ENCODE measurements at regions not wholly inside any gene's neighbourhood (a gene's known extent, or its start where the extent isn't known, plus 50 kb on each side); places are given as distances from the start of the nearest gene placed in this dataset.

- H3K4me3 Mint-ChIP-seq = no peak overlapping the region
- Histone ChIP-seq H2BK120ac (ENCODE audit: low read depth, low read length, poor library complexity, severe bottlenecking) (no peak overlapping the region), H3K79me2 (ENCODE audit: insufficient read depth, low read length) (no peaks in the 10 kb centered on the region), H4K5ac (ENCODE audit: insufficient read length, low read depth, low read length) (no peak overlapping the region), H3K56ac (ENCODE audit: insufficient read length, low read depth, low read length) (no peak overlapping the region), H3K18ac (ENCODE audit: insufficient read length, low read depth, low read length) (no peak overlapping the region), H2AK5ac (ENCODE audit: insufficient read length, low read length) (no peak overlapping the region), H4K91ac (ENCODE audit: insufficient read length, low read depth, low read length) (no peak overlapping the region), H2BK12ac (ENCODE audit: insufficient read length, low read depth, low read length) (no peak overlapping the region), H2BK15ac (ENCODE audit: low read depth, low read length) (no peak overlapping the region), H3K4me2 (ENCODE audit: insufficient read depth, insufficient read length, low read length) (no peak overlapping the region), H3K4ac (ENCODE audit: low read depth, low read length) (no peak overlapping the region), H3T11ph (ENCODE audit: low read length) (no peak overlapping the region), H3K9ac (ENCODE audit: extremely low read depth, insufficient read length, low read length) (no peak overlapping the region), H3K23ac (ENCODE audit: insufficient read length, low read depth, low read length) (no peak overlapping the region), H4K20me1 (ENCODE audit: control insufficient read depth, insufficient read depth, insufficient read length) (no peaks in the 10 kb centered on the region), H3K27ac (ENCODE audit: insufficient read length, low read depth, low read length) (no peak overlapping the region), H3K27me3 (ENCODE audit: insufficient read depth, low read length) (no peaks in the 10 kb centered on the region), H3K14ac (ENCODE audit: insufficient read depth, low read length) (no peak overlapping the region), H4K8ac (replicated peaks; ENCODE audit: insufficient read length, low read depth, low read length) (no peak overlapping the region), H3K4me1 (ENCODE audit: insufficient read depth, low read length) (peaks cover 11% of the 10 kb centered on the region; the same call in 1 of the 2 replicates), H2AFZ (ENCODE audit: low read length) (no peak overlapping the region), H2BK5ac (ENCODE audit: insufficient read length, low read length) (no peak overlapping the region), H3K23me2 (ENCODE audit: insufficient read length, low read depth, low read length, poor library complexity, severe bottlenecking) (no peaks in the 10 kb centered on the region), H3K79me1 (ENCODE audit: insufficient read depth, low read depth, low read length, poor library complexity, severe bottlenecking) (no peaks in the 10 kb centered on the region), H3K9me3 (ENCODE audit: control insufficient read depth, low read depth, low read length) (no peaks in the 10 kb centered on the region), H2BK20ac (ENCODE audit: low read depth, low read length, poor library complexity, severe bottlenecking) (no peak overlapping the region)
- H3K27me3 Mint-ChIP-seq (ENCODE audit: low read depth) = peaks cover 12% of the 10 kb centered on the region
- no CpG with 5 or more reads among the region's 4 CpGs for WGBS (ENCODE audit: extremely low coverage, insufficient read length, low lambda C conversion rate)
- no peak overlapping the region; a peak in 1 of 7 replicates for H3K27ac Mint-ChIP-seq
- peaks cover 34 to 37% of the 10 kb centered on the region in 2 experiments for H3K4me1 Mint-ChIP-seq
- no peak for TF ChIP-seq CTCF (conservative IDR thresholded peaks at IDR 0.05)
- peaks cover 2 to 4% (median 3%) of the 10 kb centered on the region in 3 experiments; a peak in 4 of 7 replicates for H3K36me3 Mint-ChIP-seq (ENCODE audit: insufficient read depth in 1 of 3, low read depth in 3 of 3)
- peaks cover 0 to 2% of the 10 kb centered on the region in 2 experiments; a peak in 2 of 5 replicates for H3K9me3 Mint-ChIP-seq
- no peak for DNase-seq
Measured at GRCh38 chr18:57205641-57206040, 58.8 kb downstream of the BOD1L2 start.
